ENCODE measurements at regions not wholly inside any gene's neighbourhood (a gene's known extent, or its start where the extent isn't known, plus 50 kb on each side); places are given as distances from the start of the nearest gene placed in this dataset.

GRCh38 chr16:59899940-59900339 lies 1165.8 kb upstream of the GOT2 start:
- Histone ChIP-seq H3K4me2 (ENCODE audit: low read length) (no peak overlapping the region), H4K20me1 (ENCODE audit: low read length) (no peaks in the 10 kb centered on the region), H3K9me2 (replicated peaks; ENCODE audit: low read length) (no peaks in the 10 kb centered on the region), H3K9ac (ENCODE audit: low read length) (no peak overlapping the region), H3K4me3 (ENCODE audit: low read length) (no peak overlapping the region), H2AFZ (ENCODE audit: low read length) (no peak overlapping the region), H3K27ac (ENCODE audit: low read length) (no peak overlapping the region), H3K79me2 (ENCODE audit: low read length) (no peaks in the 10 kb centered on the region), H3F3A (ENCODE audit: low read length, unreplicated experiment) (no peaks in the 10 kb centered on the region), H3K36me3 (ENCODE audit: low read depth, low read length) (no peaks in the 10 kb centered on the region), H3K9me3 (ENCODE audit: low read length) (no peaks in the 10 kb centered on the region), H3K27me3 (ENCODE audit: low read length) (no peaks in the 10 kb centered on the region), H3K4me1 (ENCODE audit: insufficient read depth, low read length) (no peaks in the 10 kb centered on the region)
- TF ChIP-seq CTCF (conservative IDR thresholded peaks at IDR 0.05; ENCODE audit: low read depth, low read length) (no peak), EZH2 (IDR thresholded peaks at IDR 0.05; ENCODE audit: low read length, unreplicated experiment) (no peak), EZH2phosphoT487 (IDR thresholded peaks at IDR 0.05; ENCODE audit: borderline replicate concordance, low read length) (no peak)
- BruUV-seq (replicated peaks), result no TSS peak
- ChIA-PET POLR2A (ENCODE audit: unreplicated experiment) (no interaction called here), CTCF (no interaction called here)
- ATAC-seq, result no peak
- intact Hi-C loops (cut with micrococcal nuclease), result no loop called here
- DNase-seq, result no peak

DNA sequence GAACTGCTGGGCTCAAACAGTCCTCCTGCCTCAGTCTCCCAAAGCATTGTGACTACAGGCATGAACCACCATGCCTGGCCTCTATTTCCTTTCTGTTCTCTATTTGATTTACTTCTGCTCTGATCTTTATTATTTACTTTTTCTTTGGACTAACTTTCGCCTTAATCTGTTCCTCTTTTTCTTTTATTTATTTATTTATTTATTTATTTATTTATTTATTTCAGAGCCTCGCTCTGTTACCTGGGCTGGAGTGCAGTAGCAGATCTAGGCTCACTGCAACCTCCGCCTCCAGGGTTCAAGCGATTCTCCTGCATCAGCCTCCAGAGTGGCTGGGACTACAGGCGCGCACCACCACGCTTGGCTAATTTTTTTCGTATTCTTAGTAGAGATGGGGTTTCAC lies 1158.3 kb upstream of the GOT2 start:
- Histone ChIP-seq H3K4me1 (ENCODE audit: insufficient read depth, low read length) (no peaks in the 10 kb centered on the region), H3K27ac (ENCODE audit: low read length) (no peak overlapping the region), H3K79me2 (ENCODE audit: low read length) (no peaks in the 10 kb centered on the region), H3F3A (ENCODE audit: low read length, unreplicated experiment) (no peaks in the 10 kb centered on the region), H3K36me3 (ENCODE audit: low read depth, low read length) (no peaks in the 10 kb centered on the region), H4K20me1 (ENCODE audit: low read length) (no peaks in the 10 kb centered on the region), H3K9ac (ENCODE audit: low read length) (no peak overlapping the region), H3K4me3 (ENCODE audit: low read length) (no peak overlapping the region), H2AFZ (ENCODE audit: low read length) (no peak overlapping the region), H3K9me2 (replicated peaks; ENCODE audit: low read length) (no peaks in the 10 kb centered on the region), H3K27me3 (ENCODE audit: low read length) (no peaks in the 10 kb centered on the region), H3K4me2 (ENCODE audit: low read length) (no peak overlapping the region), H3K9me3 (ENCODE audit: low read length) (0 out of 2 replicates have a peak, but pooled peaks cover 2% of the 10 kb centered on the region)
- DNase-seq (no peak), ATAC-seq (no peak)
- POLR2A ChIA-PET (ENCODE audit: unreplicated experiment), result no interaction called here
- intact Hi-C loops (cut with micrococcal nuclease), result no loop called here
- TF ChIP-seq EZH2phosphoT487 (IDR thresholded peaks at IDR 0.05; ENCODE audit: borderline replicate concordance, low read length) (no peak), CTCF (conservative IDR thresholded peaks at IDR 0.05; ENCODE audit: low read depth, low read length) (no peak), EZH2 (IDR thresholded peaks at IDR 0.05; ENCODE audit: low read length, unreplicated experiment) (no peak)
- no TSS peak for BruUV-seq (replicated peaks)
- CTCF ChIA-PET, result no interaction called here

- DNase-seq, result no peak
- H3K9ac ChIP-seq (ENCODE audit: low read length), result no peak overlapping the region
- H3K79me2 ChIP-seq (ENCODE audit: low read length), result no peaks in the 10 kb centered on the region
- H3K4me1 ChIP-seq (ENCODE audit: insufficient read depth, low read length), result no peaks in the 10 kb centered on the region
- CTCF ChIA-PET, result no interaction called here
- H2AFZ ChIP-seq (ENCODE audit: low read length), result no peak overlapping the region
- ATAC-seq, result no peak
- TF ChIP-seq EZH2phosphoT487 (IDR thresholded peaks at IDR 0.05; ENCODE audit: borderline replicate concordance, low read length) (no peak), CTCF (conservative IDR thresholded peaks at IDR 0.05; ENCODE audit: low read depth, low read length) (no peak), EZH2 (IDR thresholded peaks at IDR 0.05; ENCODE audit: low read length, unreplicated experiment) (no peak)
- H3K4me2 ChIP-seq (ENCODE audit: low read length), result no peak overlapping the region
- H3F3A ChIP-seq (ENCODE audit: low read length, unreplicated experiment), result no peaks in the 10 kb centered on the region
- no peaks in the 10 kb centered on the region for H3K36me3 ChIP-seq (ENCODE audit: low read depth, low read length)
- H3K27me3 ChIP-seq (ENCODE audit: low read length), result no peaks in the 10 kb centered on the region
- POLR2A ChIA-PET (ENCODE audit: unreplicated experiment), result no interaction called here
- H3K4me3 ChIP-seq (ENCODE audit: low read length), result no peak overlapping the region
- no TSS peak for BruUV-seq (replicated peaks)
- H3K9me2 ChIP-seq (replicated peaks; ENCODE audit: low read length), result no peaks in the 10 kb centered on the region
- H3K9me3 ChIP-seq (ENCODE audit: low read length), result 0 out of 2 replicates have a peak, but pooled peaks cover 2% of the 10 kb centered on the region
- intact Hi-C loops (cut with micrococcal nuclease), result no loop called here
- no peaks in the 10 kb centered on the region for H4K20me1 ChIP-seq (ENCODE audit: low read length)
- no peak overlapping the region for H3K27ac ChIP-seq (ENCODE audit: low read length)
Measured at GRCh38 chr16:59887856-59888255, 1153.7 kb upstream of the GOT2 start.

Measured in PC-3 (cell line).